HCT116 (cell line): ENCODE measurements at regions not wholly inside any gene's neighbourhood (a gene's known extent, or its start where the extent isn't known, plus 50 kb on each side); places are given as distances from the start of the nearest gene placed in this dataset.

Source experiments
- EZH2 ChIP-seq: fragments of 200-600 bp; sonication (generic); IDR thresholded peaks from 2 replicates; pipeline ENCODE4 v1.6.1; 2017; ENCODE audit warnings: antibody characterized with exemption, mixed run types
- EZH2phosphoT487 ChIP-seq: fragments of 200-600 bp; IDR thresholded peaks from 2 replicates; pipeline ENCODE4 v1.6.1; 2018; ENCODE audit warnings: antibody characterized with exemption, borderline replicate concordance
- JUND ChIP-seq: IDR thresholded peaks from 2 replicates; pipeline ENCODE4 v1.6.1; 2012
- POLR2A ChIP-seq: IDR thresholded peaks from 2 replicates; pipeline ENCODE4 v1.7.0; 2011; ENCODE audit warnings: borderline replicate concordance; ENCODE audit not compliant: insufficient read depth, insufficient read length; ENCODE audit errors: extremely low read depth
- POLR2AphosphoS5 ChIP-seq: IDR thresholded peaks from 2 replicates; pipeline ENCODE4 v1.6.1; 2011; ENCODE audit warnings: mild to moderate bottlenecking, low read depth, low read length, moderate library complexity
- SIN3A ChIP-seq: IDR thresholded peaks from 2 replicates; pipeline ENCODE4 v1.6.1; 2012; ENCODE audit warnings: low read depth
- SP1 ChIP-seq: IDR thresholded peaks from 2 replicates; pipeline ENCODE4 v1.6.1; 2012; ENCODE audit warnings: low read depth
- TCF7L2 ChIP-seq: IDR thresholded peaks from 2 replicates; pipeline ENCODE4 v1.7.0; 2011; ENCODE audit warnings: borderline replicate concordance, inconsistent platforms; ENCODE audit not compliant: insufficient read depth, insufficient read length; ENCODE audit errors: extremely low read depth
- TF ChIP-seq, protein P1 (sequence below), 3 experiments: fragments of 200-600 bp in 1 of 3; sonication (generic) in 1 of 3; IDR thresholded peaks in 2 of 3; conservative IDR thresholded peaks in 1 of 3; 2 replicates each; pipeline ENCODE4 v1.5.1; 2012 to 2017; ENCODE audit warnings: low read depth in 2 of 3, low read length in 2 of 3, antibody characterized with exemption in 1 of 3, borderline replicate concordance in 1 of 3, control low read depth in 1 of 3, mild to moderate bottlenecking in 1 of 3, mixed read lengths in 1 of 3, mixed run types in 1 of 3, moderate library complexity in 1 of 3; ENCODE audit not compliant: insufficient read depth in 1 of 3
- TF ChIP-seq, protein P2 (sequence below): IDR thresholded peaks from 2 replicates; pipeline ENCODE4 v1.6.1; 2011; ENCODE audit warnings: mild to moderate bottlenecking, low read length, moderate library complexity; ENCODE audit not compliant: insufficient replicate concordance; ENCODE audit errors: extremely low read depth

DNA sequence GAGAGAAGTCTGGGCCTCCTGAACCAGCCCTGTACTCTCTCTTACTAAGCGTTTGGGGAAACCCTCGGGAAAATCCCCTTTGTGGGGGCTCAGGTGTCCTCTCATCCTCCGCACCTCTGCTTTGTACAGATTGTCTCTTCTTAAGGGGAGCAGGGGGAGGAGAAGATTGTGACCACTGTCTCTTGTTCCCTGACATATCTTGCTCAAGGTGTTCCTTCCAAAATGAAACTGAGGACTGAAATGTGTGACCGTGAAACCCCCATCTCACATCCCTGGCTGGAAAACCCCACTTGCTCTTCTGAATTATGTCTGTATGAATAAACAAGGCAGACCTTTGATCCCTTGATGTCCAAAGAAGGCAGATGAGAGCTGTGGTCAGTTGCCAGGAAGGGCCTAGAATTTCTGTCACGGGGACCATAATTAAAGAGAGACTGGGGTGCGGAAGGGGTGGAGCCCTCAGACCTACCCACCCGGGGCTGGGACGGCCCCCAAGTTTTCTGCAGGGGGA is 369.8 kb downstream of the AACS start:
- TF ChIP-seq, protein P1, sequence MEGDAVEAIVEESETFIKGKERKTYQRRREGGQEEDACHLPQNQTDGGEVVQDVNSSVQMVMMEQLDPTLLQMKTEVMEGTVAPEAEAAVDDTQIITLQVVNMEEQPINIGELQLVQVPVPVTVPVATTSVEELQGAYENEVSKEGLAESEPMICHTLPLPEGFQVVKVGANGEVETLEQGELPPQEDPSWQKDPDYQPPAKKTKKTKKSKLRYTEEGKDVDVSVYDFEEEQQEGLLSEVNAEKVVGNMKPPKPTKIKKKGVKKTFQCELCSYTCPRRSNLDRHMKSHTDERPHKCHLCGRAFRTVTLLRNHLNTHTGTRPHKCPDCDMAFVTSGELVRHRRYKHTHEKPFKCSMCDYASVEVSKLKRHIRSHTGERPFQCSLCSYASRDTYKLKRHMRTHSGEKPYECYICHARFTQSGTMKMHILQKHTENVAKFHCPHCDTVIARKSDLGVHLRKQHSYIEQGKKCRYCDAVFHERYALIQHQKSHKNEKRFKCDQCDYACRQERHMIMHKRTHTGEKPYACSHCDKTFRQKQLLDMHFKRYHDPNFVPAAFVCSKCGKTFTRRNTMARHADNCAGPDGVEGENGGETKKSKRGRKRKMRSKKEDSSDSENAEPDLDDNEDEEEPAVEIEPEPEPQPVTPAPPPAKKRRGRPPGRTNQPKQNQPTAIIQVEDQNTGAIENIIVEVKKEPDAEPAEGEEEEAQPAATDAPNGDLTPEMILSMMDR (IDR thresholded peaks at IDR 0.05 in 2 of 3, conservative IDR thresholded peaks at IDR 0.05 in 1 of 3; ENCODE audit: borderline replicate concordance in 1 of 3, insufficient read depth in 1 of 3, low read depth in 2 of 3, low read length in 2 of 3): no peak
- TF ChIP-seq, protein P2, sequence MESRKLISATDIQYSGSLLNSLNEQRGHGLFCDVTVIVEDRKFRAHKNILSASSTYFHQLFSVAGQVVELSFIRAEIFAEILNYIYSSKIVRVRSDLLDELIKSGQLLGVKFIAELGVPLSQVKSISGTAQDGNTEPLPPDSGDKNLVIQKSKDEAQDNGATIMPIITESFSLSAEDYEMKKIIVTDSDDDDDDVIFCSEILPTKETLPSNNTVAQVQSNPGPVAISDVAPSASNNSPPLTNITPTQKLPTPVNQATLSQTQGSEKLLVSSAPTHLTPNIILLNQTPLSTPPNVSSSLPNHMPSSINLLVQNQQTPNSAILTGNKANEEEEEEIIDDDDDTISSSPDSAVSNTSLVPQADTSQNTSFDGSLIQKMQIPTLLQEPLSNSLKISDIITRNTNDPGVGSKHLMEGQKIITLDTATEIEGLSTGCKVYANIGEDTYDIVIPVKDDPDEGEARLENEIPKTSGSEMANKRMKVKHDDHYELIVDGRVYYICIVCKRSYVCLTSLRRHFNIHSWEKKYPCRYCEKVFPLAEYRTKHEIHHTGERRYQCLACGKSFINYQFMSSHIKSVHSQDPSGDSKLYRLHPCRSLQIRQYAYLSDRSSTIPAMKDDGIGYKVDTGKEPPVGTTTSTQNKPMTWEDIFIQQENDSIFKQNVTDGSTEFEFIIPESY: no peak
- no peak for TF ChIP-seq EZH2phosphoT487
- no peak for TF ChIP-seq POLR2A
- TF ChIP-seq SP1: no peak
- TF ChIP-seq JUND: no peak
- TF ChIP-seq TCF7L2: no peak
- TF ChIP-seq EZH2: no peak
- TF ChIP-seq SIN3A: no peak
- TF ChIP-seq POLR2AphosphoS5: no peak
